GM12891 (cell line): ENCODE measurements at regions not wholly inside any gene's neighbourhood (a gene's known extent, or its start where the extent isn't known, plus 50 kb on each side); places are given as distances from the start of the nearest gene placed in this dataset.

ENCODE experiments used
- POLR2A ChIP-seq: IDR thresholded peaks from 2 replicates; pipeline ENCODE4 v1.6.1; 2011; ENCODE audit warnings: low read depth, low read length, control low read depth
- POLR2AphosphoS5 ChIP-seq: IDR thresholded peaks from 2 replicates; pipeline ENCODE4 v1.6.1; 2011; ENCODE audit warnings: low read depth, low read length, control low read depth
- POU2F2 ChIP-seq: IDR thresholded peaks from 2 replicates; pipeline ENCODE4 v1.6.1; 2011; ENCODE audit warnings: low read depth, mild to moderate bottlenecking, control low read depth, low read length, moderate library complexity
- TAF1 ChIP-seq: IDR thresholded peaks from 2 replicates; pipeline ENCODE4 v1.6.1; 2011; ENCODE audit warnings: low read depth, low read length, control low read depth

- TF ChIP-seq TAF1 (no peak), POLR2A (no peak), POLR2AphosphoS5 (no peak), POU2F2 (no peak)
Measured at GRCh38 chr14:49401373-49401772, 184.8 kb downstream of the RPS29 start.
